ENCODE measurements at regions not wholly inside any gene's neighbourhood (a gene's known extent, or its start where the extent isn't known, plus 50 kb on each side); places are given as distances from the start of the nearest gene placed in this dataset.

GRCh38 chr12:65634626-65635331 lies 189.5 kb upstream of the HMGA2 start:
- TF ChIP-seq CTCF (IDR thresholded peaks at IDR 0.05; ENCODE audit: low read depth, low read length, missing control alignments) = no peak
- no peak for DNase-seq (ENCODE audit: low read depth)
- H3K4me3 ChIP-seq (ENCODE audit: low read depth, low read length) = no peak overlapping the region
- in situ Hi-C loops (cut with HindIII; ENCODE audit: low sequenced_read_pairs) = no loop called here

- TF ChIP-seq CTCF (IDR thresholded peaks at IDR 0.05; ENCODE audit: low read depth, low read length, missing control alignments) = no peak
- in situ Hi-C loops (cut with HindIII; ENCODE audit: low sequenced_read_pairs) = no loop called here
- DNase-seq (ENCODE audit: low read depth) = no peak
- no peak overlapping the region for H3K4me3 ChIP-seq (ENCODE audit: low read depth, low read length)
Measured at GRCh38 chr12:65636436-65636835, 187.8 kb upstream of the HMGA2 start.

GRCh38 chr12:65637150-65637549 lies 187.1 kb upstream of the HMGA2 start:
- in situ Hi-C loops (cut with HindIII; ENCODE audit: low sequenced_read_pairs) = no loop called here
- no peak overlapping the region for H3K4me3 ChIP-seq (ENCODE audit: low read depth, low read length)
- TF ChIP-seq CTCF (IDR thresholded peaks at IDR 0.05; ENCODE audit: low read depth, low read length, missing control alignments) = no peak
- DNase-seq (ENCODE audit: low read depth) = no peak

GRCh38 chr12:65637774-65638173 lies 186.5 kb upstream of the HMGA2 start:
- H3K4me3 ChIP-seq (ENCODE audit: low read depth, low read length) = no peak overlapping the region
- no peak for DNase-seq (ENCODE audit: low read depth)
- in situ Hi-C loops (cut with HindIII; ENCODE audit: low sequenced_read_pairs) = no loop called here
- TF ChIP-seq CTCF (IDR thresholded peaks at IDR 0.05; ENCODE audit: low read depth, low read length, missing control alignments) = no peak

GRCh38 chr12:65638324-65638723 lies 186.0 kb upstream of the HMGA2 start:
- no peak overlapping the region for H3K4me3 ChIP-seq (ENCODE audit: low read depth, low read length)
- in situ Hi-C loops (cut with HindIII; ENCODE audit: low sequenced_read_pairs) = no loop called here
- DNase-seq (ENCODE audit: low read depth) = no peak
- TF ChIP-seq CTCF (IDR thresholded peaks at IDR 0.05; ENCODE audit: low read depth, low read length, missing control alignments) = no peak

- in situ Hi-C loops (cut with HindIII; ENCODE audit: low sequenced_read_pairs) = no loop called here
- H3K4me3 ChIP-seq (ENCODE audit: low read depth, low read length) = no peak overlapping the region
- DNase-seq (ENCODE audit: low read depth) = no peak
- TF ChIP-seq CTCF (IDR thresholded peaks at IDR 0.05; ENCODE audit: low read depth, low read length, missing control alignments) = no peak
Measured at GRCh38 chr12:65640489-65640901, 183.8 kb upstream of the HMGA2 start.

All from astrocyte of the cerebellum (primary cell).